T-helper 2 cell treated with Interferon-gamma antibody and Interleukin-4, amounts not matched to agents 5 μg/mL and 100 μg/mL, for 36 hours (primary cell): ENCODE measurements at regions not wholly inside any gene's neighbourhood (a gene's known extent, or its start where the extent isn't known, plus 50 kb on each side); places are given as distances from the start of the nearest gene placed in this dataset.

ENCODE experiments used
- DNase-seq: peaks from one replicate; pipeline ENCODE4 v3.0.0; 2021; ENCODE audit warnings: low spot score
- H3K27ac Mint-ChIP-seq: one replicate; pipeline ENCODE4 v1.8.0; 2021; ENCODE audit warnings: mild to moderate bottlenecking, mixed read lengths
- H3K27me3 Mint-ChIP-seq: one replicate; pipeline ENCODE4 v1.8.0; 2021; ENCODE audit warnings: low read depth, mixed read lengths
- H3K36me3 Mint-ChIP-seq: one replicate; pipeline ENCODE4 v1.8.0; 2021; ENCODE audit warnings: low read depth, mixed read lengths
- H3K4me1 Mint-ChIP-seq: one replicate; pipeline ENCODE4 v1.8.0; 2021; ENCODE audit warnings: low read depth, mixed read lengths
- H3K4me3 Mint-ChIP-seq: one replicate; pipeline ENCODE4 v1.8.0; 2022; ENCODE audit warnings: mild to moderate bottlenecking, moderate library complexity, mixed read lengths
- H3K9me3 Mint-ChIP-seq: one replicate; pipeline ENCODE4 v1.8.0; 2021; ENCODE audit warnings: mixed read lengths

GRCh38 chr5:75002271-75002670, 50.1 kb downstream of the GCNT4 start:
- no peak for DNase-seq
- H3K27ac Mint-ChIP-seq, result no peak overlapping the region
- H3K4me3 Mint-ChIP-seq, result no peak overlapping the region
- H3K9me3 Mint-ChIP-seq, result peaks cover 27% of the 10 kb centered on the region
- no peaks in the 10 kb centered on the region for H3K36me3 Mint-ChIP-seq
- no peaks in the 10 kb centered on the region for H3K4me1 Mint-ChIP-seq
- H3K27me3 Mint-ChIP-seq, result peaks cover 3% of the 10 kb centered on the region

- peaks cover 6% of the 10 kb centered on the region for H3K9me3 Mint-ChIP-seq
- peaks cover 7% of the 10 kb centered on the region for H3K27me3 Mint-ChIP-seq
- no peak overlapping the region for H3K27ac Mint-ChIP-seq
- no peak for DNase-seq
- no peaks in the 10 kb centered on the region for H3K4me1 Mint-ChIP-seq
- no peaks in the 10 kb centered on the region for H3K36me3 Mint-ChIP-seq
- no peak overlapping the region for H3K4me3 Mint-ChIP-seq
Measured at GRCh38 chr5:74995926-74996325, 56.4 kb downstream of the GCNT4 start.

- H3K36me3 Mint-ChIP-seq, result no peaks in the 10 kb centered on the region
- no peaks in the 10 kb centered on the region for H3K4me1 Mint-ChIP-seq
- peaks cover 7% of the 10 kb centered on the region for H3K27me3 Mint-ChIP-seq
- H3K9me3 Mint-ChIP-seq, result peaks cover 6% of the 10 kb centered on the region
- H3K27ac Mint-ChIP-seq, result no peak overlapping the region
- H3K4me3 Mint-ChIP-seq, result no peak overlapping the region
- DNase-seq, result no peak
Measured at GRCh38 chr5:74994826-74995225, 57.5 kb downstream of the GCNT4 start.

- H3K27ac Mint-ChIP-seq, result no peak overlapping the region
- DNase-seq, result no peak
- no peak overlapping the region for H3K4me3 Mint-ChIP-seq
- peaks cover 3% of the 10 kb centered on the region for H3K9me3 Mint-ChIP-seq
- H3K36me3 Mint-ChIP-seq, result no peaks in the 10 kb centered on the region
- peaks cover 4% of the 10 kb centered on the region for H3K27me3 Mint-ChIP-seq
- H3K4me1 Mint-ChIP-seq, result no peaks in the 10 kb centered on the region
Measured at GRCh38 chr5:74993743-74994142, 58.6 kb downstream of the GCNT4 start.

GRCh38 chr5:74992791-74993190, 59.6 kb downstream of the GCNT4 start:
- H3K27me3 Mint-ChIP-seq, result peaks cover 4% of the 10 kb centered on the region
- no peak overlapping the region for H3K27ac Mint-ChIP-seq
- no peak for DNase-seq
- H3K4me3 Mint-ChIP-seq, result no peak overlapping the region
- no peaks in the 10 kb centered on the region for H3K4me1 Mint-ChIP-seq
- peaks cover 7% of the 10 kb centered on the region for H3K9me3 Mint-ChIP-seq
- H3K36me3 Mint-ChIP-seq, result no peaks in the 10 kb centered on the region

- Mint-ChIP-seq H3K4me3 (no peak overlapping the region), H3K4me1 (no peaks in the 10 kb centered on the region), H3K27ac (no peak overlapping the region), H3K36me3 (no peaks in the 10 kb centered on the region), H3K9me3 (peaks cover 7% of the 10 kb centered on the region), H3K27me3 (peaks cover 4% of the 10 kb centered on the region)
- DNase-seq, result no peak
Measured at GRCh38 chr5:74991522-74991921, 60.8 kb downstream of the GCNT4 start.

- no peak overlapping the region for H3K27ac Mint-ChIP-seq
- no peaks in the 10 kb centered on the region for H3K4me1 Mint-ChIP-seq
- no peak for DNase-seq
- H3K9me3 Mint-ChIP-seq, result peaks cover 5% of the 10 kb centered on the region
- no peak overlapping the region for H3K4me3 Mint-ChIP-seq
- H3K27me3 Mint-ChIP-seq, result no peaks in the 10 kb centered on the region
- H3K36me3 Mint-ChIP-seq, result no peaks in the 10 kb centered on the region
Measured at GRCh38 chr5:74990194-74990593, 62.2 kb downstream of the GCNT4 start.

- Mint-ChIP-seq H3K4me3 (no peak overlapping the region), H3K27me3 (no peaks in the 10 kb centered on the region), H3K9me3 (peaks cover 5% of the 10 kb centered on the region), H3K4me1 (no peaks in the 10 kb centered on the region), H3K36me3 (no peaks in the 10 kb centered on the region), H3K27ac (no peak overlapping the region)
- DNase-seq, result no peak
Measured at GRCh38 chr5:74988273-74988983, 63.9 kb downstream of the GCNT4 start.

GRCh38 chr5:74978345-74978744, 74.0 kb downstream of the GCNT4 start:
- DNase-seq, result no peak
- peaks cover 11% of the 10 kb centered on the region for H3K9me3 Mint-ChIP-seq
- peaks cover 15% of the 10 kb centered on the region for H3K4me1 Mint-ChIP-seq
- no peak overlapping the region for H3K27ac Mint-ChIP-seq
- H3K4me3 Mint-ChIP-seq, result no peak overlapping the region
- H3K27me3 Mint-ChIP-seq, result peaks cover 9% of the 10 kb centered on the region
- peaks cover 3% of the 10 kb centered on the region for H3K36me3 Mint-ChIP-seq

GRCh38 chr5:74977471-74977870, 74.9 kb downstream of the GCNT4 start:
- no peak overlapping the region for H3K27ac Mint-ChIP-seq
- H3K4me3 Mint-ChIP-seq, result no peak overlapping the region
- peaks cover 3% of the 10 kb centered on the region for H3K36me3 Mint-ChIP-seq
- H3K4me1 Mint-ChIP-seq, result peaks cover 15% of the 10 kb centered on the region
- H3K9me3 Mint-ChIP-seq, result peaks cover 11% of the 10 kb centered on the region
- no peak for DNase-seq
- peaks cover 9% of the 10 kb centered on the region for H3K27me3 Mint-ChIP-seq

GRCh38 chr5:74976651-74977050, 75.7 kb downstream of the GCNT4 start:
- Mint-ChIP-seq H3K27ac (no peak overlapping the region), H3K36me3 (peaks cover 3% of the 10 kb centered on the region), H3K27me3 (peaks cover 9% of the 10 kb centered on the region), H3K4me1 (peaks cover 15% of the 10 kb centered on the region), H3K4me3 (no peak overlapping the region), H3K9me3 (peaks cover 11% of the 10 kb centered on the region)
- no peak for DNase-seq

- H3K27ac Mint-ChIP-seq, result no peak overlapping the region
Measured at GRCh38 chr5:74975582-74975981, 76.8 kb downstream of the GCNT4 start.

GRCh38 chr5:74974451-74975091, 77.8 kb downstream of the GCNT4 start:
- peak overlapping the region; percentile 64 for H3K27ac Mint-ChIP-seq
- no peak overlapping the region for H3K4me3 Mint-ChIP-seq
- H3K36me3 Mint-ChIP-seq, result peaks cover 3% of the 10 kb centered on the region
- peaks cover 16% of the 10 kb centered on the region for H3K9me3 Mint-ChIP-seq
- DNase-seq, result peak; percentile 10
- H3K27me3 Mint-ChIP-seq, result peaks cover 2% of the 10 kb centered on the region
- peaks cover 15% of the 10 kb centered on the region for H3K4me1 Mint-ChIP-seq

More at GRCh38 chr5:74975582-74975981, 76.8 kb downstream of the GCNT4 start:
- DNase-seq, result no peak
- Mint-ChIP-seq H3K4me3 (no peak overlapping the region), H3K9me3 (peaks cover 16% of the 10 kb centered on the region), H3K4me1 (peaks cover 15% of the 10 kb centered on the region), H3K36me3 (peaks cover 3% of the 10 kb centered on the region), H3K27me3 (peaks cover 6% of the 10 kb centered on the region)

GRCh38 chr5:74973694-74974093, 78.7 kb downstream of the GCNT4 start:
- Mint-ChIP-seq H3K9me3 (peaks cover 16% of the 10 kb centered on the region), H3K27ac (no peak overlapping the region), H3K36me3 (peaks cover 3% of the 10 kb centered on the region), H3K27me3 (peaks cover under 1% of the 10 kb centered on the region), H3K4me1 (peaks cover 15% of the 10 kb centered on the region), H3K4me3 (no peak overlapping the region)
- no peak for DNase-seq
